ENCODE measurements at regions not wholly inside any gene's neighbourhood (a gene's known extent, or its start where the extent isn't known, plus 50 kb on each side); places are given as distances from the start of the nearest gene placed in this dataset.

DNA sequence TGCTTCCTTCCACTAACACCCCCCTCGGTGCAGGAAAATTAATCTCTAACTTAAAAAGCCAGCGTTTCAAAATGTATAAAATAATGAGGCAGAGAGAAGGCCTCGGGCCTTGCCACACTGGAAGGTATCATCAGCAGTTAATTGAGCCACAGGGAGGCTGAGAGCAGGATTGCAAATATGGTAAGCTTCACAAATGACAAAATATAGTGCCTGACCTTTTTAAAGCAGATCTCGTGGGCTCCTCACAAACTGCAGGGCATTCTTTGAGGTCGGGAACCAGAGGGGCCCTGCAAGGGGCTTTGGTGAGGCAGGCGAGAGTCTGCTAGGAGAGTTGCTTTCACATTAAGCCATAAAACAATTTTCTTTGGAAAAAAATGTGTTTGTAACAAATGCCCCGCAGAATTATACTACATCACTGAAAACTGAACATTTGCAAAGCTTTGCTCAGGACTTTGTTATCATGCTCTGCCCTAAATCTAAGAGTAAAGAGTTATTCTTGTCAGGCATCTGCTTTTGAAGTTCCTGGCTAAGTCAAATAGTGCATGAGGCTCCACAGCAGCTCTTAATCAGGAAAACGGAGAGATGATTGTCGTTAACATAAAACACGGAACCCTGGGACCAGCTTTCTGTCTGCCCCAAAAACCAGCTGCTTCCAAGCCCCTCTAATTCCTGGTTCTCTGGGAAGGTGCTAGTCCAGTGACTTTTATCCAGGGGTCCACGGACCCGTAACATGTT lies 61.4 kb upstream of the SYT13 start:
- DNase-seq (ENCODE audit: low spot score) = no peak

DNA sequence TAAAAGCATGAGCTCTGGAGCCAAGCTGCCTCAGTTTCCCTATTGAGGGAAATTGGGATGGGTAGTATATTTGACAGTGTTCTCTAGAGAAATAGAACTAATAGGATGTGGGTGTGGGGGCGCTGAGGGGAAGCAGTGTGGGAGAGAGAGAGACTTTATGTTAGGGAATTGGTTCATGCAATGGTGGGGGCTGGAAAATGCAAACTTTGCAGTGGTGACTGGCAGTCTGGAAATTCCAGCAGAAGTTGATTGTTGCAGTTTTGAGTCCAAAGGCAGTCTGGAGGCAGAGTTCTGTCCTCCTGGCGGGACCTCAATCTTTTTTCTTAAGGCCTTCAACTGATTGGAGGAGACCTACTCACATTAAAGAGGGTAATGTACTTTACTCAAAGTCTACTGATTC lies 59.4 kb upstream of the SYT13 start:
- no peak for DNase-seq (ENCODE audit: low spot score)

DNA sequence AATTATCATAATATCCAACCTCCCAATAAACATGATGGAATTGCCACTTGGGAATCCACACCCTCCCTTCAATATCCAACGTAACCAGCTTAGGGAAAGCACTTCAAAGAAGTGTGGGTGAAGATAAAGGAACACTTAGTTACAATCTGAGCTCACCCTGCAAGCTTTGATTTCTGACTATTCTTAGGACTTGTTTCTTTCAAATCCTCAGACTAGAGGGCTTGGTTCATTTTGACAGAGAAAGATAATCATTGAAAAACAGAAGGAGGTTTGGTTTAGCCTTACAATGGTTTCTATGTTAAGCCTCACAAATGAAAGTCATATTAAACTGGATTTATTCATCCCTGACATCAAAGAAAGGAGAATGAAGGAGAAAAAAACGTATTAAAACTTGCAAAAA lies 57.9 kb upstream of the SYT13 start:
- DNase-seq (ENCODE audit: low spot score) = no peak

DNA sequence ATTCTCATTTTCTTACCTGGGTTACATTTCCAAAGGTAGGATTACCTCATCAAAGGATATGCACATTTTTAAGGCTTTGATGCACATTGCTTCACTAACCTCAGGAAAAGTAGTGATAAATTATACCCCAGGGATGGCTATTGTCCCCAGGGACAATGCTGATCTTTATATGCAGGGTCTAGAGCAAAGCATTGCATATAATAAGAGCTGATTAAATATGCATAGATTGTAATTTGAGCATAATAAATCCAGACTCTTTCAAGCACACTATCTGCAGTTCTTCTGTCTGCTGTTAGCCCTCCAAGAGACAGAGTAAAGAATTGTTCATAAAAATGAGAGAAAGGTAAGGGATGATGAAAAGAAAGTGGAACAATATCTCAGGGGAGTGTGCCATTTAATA lies 57.3 kb upstream of the SYT13 start:
- DNase-seq (ENCODE audit: low spot score) = no peak

DNA sequence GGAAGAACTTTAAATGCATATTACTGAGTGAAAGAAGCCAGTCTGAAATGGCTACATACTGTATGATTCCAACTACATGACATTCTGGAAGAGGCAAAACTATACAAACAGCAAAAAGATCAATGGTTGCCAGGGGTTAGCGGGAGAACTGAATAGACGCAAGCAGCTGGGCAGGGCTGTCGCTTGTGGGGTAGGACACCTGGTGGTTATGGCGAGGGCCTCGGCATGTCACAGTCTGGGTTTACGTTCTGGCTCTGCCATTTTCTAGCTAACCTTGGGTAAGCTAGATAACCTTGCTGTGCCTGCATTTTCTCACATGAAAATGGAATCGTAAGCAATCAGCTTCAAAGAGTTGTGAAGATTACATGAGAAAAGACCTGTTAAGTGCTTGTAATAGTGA lies 55.2 kb upstream of the SYT13 start:
- DNase-seq (ENCODE audit: low spot score) = no peak

DNA sequence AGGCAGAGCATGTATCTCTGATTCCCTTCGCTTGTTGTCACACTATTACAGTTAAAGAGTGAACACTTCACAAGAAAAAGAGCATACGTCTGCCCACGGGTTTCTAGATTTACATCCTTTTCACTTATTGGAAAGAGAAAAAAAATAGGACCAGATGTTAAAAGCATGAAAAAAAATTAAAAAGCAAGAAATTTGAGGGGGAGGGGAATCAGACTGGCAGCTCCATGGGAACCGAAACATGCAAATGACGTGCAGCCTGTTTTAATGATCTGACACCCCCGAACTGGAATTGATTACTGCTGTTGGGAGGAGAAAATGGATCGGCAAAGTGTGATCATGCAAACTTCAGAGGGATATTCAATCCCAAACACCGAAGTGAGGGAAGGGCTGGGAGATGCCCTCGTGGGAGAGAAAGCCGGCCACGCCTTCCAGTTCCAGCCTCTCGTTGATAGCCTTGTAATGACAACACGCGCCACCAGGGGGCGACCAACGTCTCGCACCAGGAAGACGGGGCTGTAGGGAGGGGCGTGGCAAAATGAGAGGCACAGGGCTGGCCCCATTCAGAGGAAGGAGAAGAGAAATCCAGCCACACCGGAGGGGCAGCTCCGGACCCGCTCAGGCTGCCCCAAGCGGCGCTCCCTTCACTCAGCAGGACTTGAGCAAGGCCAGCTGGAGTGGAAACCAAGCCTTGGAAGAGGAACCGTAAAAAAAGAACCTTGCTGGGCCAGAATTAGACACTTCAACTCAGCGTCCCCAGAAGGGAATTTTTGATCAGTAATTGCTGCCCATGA lies 53.8 kb upstream of the SYT13 start:
- peak; percentile 94 for DNase-seq (ENCODE audit: low spot score)

DNA sequence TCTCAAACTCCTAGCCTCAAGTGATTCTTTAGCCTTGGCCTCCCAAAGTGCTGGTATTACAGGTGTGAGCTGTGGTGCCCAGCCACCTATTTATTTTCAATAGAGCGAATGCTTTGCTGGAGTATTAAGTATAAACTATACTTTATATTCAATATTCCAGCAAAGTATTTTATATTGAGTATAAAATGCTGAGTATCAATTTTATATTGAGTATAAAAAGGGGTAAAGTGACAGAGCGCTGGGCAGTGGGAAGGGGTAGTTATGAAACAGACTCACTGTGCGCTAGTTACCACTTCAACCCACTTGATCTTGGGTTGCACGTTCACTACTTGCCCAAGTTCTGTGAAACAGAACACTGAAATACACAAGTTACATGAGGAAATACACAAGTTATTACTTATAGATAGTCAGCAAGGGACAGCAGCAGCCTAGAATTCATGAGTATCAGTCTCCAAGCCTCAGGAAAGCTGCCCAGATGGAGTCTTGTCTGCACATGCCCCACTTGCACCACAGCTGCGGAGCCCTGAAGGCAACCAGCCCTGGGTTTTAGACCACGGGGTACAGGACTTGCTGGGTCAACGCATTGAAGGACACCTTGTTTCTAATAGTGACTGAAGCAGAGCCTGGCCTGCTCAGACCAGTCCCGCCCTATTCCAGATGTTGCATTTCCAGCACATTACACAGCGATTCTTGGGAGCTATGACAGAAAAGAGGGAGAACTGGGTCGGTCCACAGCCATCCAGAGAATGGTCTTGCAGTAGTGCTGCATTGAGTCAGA lies 51.6 kb upstream of the SYT13 start:
- no peak for DNase-seq (ENCODE audit: low spot score)

DNA sequence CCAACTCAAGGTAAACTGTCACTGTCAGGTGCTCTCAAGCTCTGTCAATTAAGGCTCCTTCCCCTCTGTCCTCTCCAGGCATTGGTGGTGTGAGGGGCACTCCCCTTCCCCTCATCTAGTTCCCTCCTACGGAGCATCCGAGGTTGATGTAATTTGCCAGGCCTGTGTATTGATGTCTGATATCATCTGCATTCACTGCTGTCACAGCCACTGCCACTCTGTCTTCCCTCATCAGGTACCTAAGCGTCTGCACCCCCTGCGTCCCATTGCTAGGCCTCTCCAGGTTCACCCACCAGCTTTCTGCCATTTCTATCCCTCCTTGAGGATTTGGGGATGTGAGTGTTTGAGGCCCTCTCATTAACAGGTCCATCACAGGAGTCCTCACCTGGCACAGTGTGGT lies 50.0 kb upstream of the SYT13 start:
- DNase-seq (ENCODE audit: low spot score) = no peak

All from AG08395 (cell line).